ENCODE measurements at regions not wholly inside any gene's neighbourhood (a gene's known extent, or its start where the extent isn't known, plus 50 kb on each side); places are given as distances from the start of the nearest gene placed in this dataset.

DNA sequence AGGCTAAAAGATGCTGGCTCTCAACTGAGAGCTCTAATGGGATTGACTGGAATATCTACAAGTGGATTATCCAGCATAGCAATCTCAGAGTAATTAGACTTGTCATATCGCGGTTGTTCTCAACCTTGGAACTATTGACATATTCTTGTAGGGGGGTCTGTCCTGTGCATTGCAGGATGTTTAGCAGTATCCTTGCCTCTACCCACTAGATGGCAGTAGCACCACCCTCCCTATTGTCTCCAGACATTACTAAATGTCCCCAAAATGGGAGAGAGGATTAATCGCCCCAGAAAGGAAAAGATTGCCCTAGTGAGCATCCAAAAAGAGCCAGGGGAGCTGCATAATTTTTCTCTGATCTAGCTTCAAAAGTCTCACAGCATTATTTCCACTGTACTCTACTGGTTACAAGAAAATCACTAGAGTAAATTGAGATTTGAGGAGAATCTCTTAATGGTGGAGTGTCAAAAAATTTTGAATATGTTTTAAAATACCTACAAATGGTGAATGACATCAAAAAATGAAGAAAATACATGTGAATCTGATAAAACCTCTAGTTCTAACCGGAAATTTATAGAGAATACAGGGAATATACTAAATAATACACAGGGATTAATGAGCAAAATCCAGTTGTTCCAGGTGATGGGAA, 388.2 kb upstream of the AGTR1 start:
- no peak for DNase-seq (ENCODE audit: low spot score)

DNA sequence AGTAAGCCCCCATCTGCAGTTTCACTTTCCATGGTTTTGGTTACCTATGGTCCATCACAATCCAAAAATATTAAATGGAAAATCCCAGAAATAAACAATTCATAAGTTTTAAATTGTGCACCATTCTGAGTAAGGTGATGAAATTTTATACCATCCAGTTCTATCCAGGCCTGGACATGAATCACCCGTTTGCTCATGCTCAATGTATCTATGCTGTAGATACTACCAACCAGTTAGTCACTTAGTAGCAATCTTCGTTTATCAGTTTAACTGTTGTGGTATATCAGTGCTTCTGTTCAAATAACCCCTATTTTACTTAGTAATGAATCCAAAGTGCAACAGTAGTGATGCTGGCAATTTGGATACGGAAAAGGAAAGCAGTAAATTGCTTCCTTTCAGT, 381.9 kb upstream of the AGTR1 start:
- no peak for DNase-seq (ENCODE audit: low spot score)

DNA sequence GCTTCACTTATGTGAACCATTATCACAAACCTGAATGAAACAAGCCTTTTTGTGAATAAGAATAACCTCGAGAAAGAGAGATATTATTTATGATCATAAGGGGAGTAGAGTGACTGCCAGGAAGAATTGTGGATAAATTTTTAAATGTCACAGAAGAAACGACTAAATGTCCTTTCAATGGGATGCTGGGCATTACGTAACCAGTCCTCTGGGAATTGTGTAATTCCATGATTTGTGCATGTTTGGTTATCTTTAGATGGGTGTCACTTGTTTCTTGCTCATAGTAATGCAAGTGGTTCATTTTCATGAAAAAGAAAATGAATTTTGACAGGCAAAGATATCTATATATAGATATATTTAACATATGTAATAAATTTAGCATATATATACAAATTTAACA, 379.5 kb upstream of the AGTR1 start:
- DNase-seq (ENCODE audit: low spot score), result no peak

DNA sequence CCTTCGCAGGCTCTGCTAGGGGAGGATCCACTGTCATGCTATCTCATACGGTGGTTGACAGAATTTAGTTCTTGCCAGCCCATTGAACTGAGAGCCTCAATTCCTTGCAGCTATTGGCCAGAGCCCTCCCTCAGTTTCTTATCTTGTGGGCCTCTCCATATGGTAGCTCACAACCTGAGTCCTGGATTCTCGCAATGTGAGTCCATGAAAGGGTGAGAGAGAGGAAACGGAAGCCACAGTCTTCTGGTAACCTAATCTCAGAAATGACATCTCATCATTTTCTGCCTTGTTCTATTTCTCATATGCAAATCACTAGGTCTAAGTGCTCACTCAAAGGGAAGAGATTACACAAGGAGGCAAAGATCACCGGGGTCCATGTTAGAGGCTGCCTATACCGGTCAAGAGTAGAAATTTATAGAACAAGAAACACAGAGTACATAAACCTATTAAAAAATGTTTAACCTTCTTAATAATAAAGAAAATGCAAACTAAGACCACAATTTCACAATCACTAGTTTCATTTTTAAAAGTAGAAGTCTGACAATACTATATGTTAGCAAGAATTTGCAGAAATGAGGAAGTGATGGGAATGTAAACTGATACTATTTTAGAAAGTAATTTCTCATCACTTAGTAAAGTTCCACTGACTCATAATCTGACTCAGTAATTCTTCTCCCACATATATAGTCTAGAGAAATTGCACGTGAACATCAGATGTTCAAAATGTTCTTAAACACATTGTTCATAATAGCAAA, 378.4 kb upstream of the AGTR1 start:
- DNase-seq (ENCODE audit: low spot score), result no peak

DNA sequence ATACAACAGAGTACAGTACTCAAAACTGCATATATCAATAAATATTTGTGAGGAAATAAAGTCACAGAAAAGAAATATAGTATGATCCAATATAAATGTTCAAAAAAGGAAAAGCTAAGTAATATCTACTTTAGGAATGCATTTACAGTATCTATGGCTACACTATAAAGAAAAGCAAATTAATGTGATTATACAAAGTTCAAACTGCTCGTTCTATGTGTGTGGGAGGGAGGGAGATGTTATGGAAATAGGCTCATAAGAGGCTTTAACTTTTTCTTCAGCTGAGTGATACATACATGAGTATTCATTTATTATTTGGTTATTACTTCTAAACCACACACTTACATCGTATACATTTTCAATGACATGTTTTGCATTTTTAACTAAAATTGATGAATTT, 377.7 kb upstream of the AGTR1 start:
- DNase-seq (ENCODE audit: low spot score), result no peak

DNA sequence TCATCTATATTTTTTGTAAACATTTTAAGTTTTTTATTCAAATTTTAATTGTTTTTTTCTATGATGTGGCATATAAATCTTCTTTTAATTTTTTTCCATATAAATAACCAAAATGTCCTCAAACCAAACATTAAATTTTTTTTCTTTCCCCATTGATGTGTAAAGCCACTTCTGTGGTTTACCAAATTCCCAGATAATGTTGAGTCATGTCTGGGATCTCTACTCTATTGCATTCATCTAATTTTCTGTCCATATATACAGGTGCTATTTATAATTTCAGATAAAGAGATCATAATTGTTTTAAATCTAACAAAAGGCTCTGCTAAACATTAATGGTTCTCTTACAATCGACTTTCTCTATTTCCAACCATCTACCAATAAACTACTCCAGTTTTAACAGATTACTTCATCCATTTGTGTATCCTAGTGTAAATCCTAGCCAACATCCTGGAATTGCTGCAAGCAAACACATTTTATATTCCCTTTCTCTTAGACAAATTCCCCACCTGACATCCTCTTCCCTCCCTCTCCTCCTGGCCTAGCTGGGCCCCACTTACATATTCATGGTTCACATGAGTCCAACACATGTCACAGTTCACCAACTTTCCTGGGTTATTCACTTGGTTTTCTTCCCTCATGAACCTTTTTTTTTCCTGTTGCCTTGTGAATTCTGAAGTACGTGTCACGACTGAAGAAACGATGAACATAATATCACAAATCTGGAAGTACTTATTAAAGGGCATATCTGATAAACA, 368.0 kb upstream of the AGTR1 start:
- DNase-seq (ENCODE audit: low spot score), result no peak

DNA sequence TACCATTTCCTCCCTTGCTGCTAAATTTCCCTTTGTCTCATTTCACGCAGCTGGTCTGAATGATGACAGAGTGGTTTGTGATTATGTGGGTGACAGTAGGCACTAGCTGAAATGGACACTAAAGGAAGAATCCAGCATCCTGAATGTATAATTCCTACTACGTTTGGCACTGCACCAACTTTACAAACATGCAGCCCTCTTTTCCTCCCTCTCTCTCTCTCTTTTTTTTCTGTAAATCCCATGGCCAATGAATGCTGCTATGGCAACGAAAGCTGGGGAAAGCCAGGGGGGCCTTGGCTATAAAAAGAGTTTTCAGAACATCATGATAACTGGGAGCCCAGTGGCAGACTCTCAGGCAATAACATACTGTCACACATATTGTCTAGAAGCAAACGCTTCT, 367.2 kb upstream of the AGTR1 start:
- no peak for DNase-seq (ENCODE audit: low spot score)

GRCh38 chr3:148331081-148331846, 366.4 kb upstream of the AGTR1 start:
- DNase-seq (ENCODE audit: low spot score), result no peak

- no peak for DNase-seq (ENCODE audit: low spot score)
Observed at GRCh38 chr3:148332509-148332908, 365.2 kb upstream of the AGTR1 start.

GRCh38 chr3:148333091-148333490, 364.6 kb upstream of the AGTR1 start:
- DNase-seq (ENCODE audit: low spot score), result no peak

DNA sequence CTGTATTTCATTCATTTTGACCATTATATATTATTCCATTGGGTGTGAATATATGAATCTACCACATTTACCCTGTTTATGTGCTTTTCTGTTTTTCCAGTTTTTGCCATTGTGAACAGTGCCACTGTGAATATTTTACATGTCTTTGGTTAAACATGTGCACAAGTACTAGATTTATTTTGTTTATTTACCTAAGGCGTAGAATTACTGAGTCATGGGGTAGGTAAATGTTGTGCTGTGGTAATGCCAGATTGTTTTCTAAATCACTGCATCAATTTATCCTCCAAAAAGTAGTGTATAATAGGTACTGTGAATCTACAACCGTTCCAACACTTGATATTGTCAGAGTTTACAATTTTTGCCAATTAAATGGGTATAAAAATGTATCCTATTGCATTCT, 362.1 kb upstream of the AGTR1 start:
- no peak for DNase-seq (ENCODE audit: low spot score)

- no peak for DNase-seq (ENCODE audit: low spot score)
Observed at GRCh38 chr3:148343416-148343815, 354.3 kb upstream of the AGTR1 start.

GRCh38 chr3:148344521-148344920, 353.2 kb upstream of the AGTR1 start:
- DNase-seq (ENCODE audit: low spot score), result no peak

DNA sequence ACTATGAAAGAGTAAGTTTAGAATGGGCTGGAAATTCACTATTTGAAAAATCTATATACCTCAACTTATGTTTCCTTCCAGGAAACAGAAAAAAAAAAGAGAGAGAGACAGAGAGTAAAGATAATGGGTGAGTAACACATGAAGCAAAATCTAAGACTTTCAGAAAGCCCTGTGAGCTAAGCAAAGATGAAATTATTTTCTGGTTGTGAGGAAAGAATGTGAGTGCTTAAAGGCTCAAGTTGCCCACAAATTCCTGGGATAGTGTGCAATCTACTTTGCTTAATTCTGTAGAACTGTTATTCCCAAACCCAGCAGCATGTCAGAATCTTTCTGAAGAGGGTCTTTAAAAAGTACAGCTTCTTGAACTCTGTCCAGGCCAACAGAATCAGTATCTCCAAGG, 337.7 kb upstream of the AGTR1 start:
- DNase-seq (ENCODE audit: low spot score), result no peak

GRCh38 chr3:148366743-148367410, 330.8 kb upstream of the AGTR1 start:
- no peak for DNase-seq (ENCODE audit: low spot score)

DNA sequence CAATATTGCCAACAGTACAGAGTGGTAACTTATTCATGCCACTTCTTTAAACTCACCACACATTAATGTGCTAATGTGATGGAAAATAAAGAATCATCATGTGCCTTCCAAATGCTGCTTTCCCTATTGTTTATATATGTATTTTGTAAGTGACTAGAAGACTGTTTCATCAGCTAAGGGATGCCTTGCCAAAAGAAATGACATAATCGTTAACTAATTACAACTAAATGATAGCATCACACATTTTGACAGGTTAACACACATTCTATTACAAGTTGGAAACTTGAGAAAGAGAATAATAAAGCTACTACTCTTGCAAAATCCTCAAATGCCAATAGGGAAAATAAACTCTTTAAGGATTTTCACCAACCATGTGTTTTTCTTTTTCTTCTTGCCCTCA, 329.9 kb upstream of the AGTR1 start:
- no peak for DNase-seq (ENCODE audit: low spot score)

- no peak for DNase-seq (ENCODE audit: low spot score)
Observed at GRCh38 chr3:148369381-148369780, 328.3 kb upstream of the AGTR1 start.

DNA sequence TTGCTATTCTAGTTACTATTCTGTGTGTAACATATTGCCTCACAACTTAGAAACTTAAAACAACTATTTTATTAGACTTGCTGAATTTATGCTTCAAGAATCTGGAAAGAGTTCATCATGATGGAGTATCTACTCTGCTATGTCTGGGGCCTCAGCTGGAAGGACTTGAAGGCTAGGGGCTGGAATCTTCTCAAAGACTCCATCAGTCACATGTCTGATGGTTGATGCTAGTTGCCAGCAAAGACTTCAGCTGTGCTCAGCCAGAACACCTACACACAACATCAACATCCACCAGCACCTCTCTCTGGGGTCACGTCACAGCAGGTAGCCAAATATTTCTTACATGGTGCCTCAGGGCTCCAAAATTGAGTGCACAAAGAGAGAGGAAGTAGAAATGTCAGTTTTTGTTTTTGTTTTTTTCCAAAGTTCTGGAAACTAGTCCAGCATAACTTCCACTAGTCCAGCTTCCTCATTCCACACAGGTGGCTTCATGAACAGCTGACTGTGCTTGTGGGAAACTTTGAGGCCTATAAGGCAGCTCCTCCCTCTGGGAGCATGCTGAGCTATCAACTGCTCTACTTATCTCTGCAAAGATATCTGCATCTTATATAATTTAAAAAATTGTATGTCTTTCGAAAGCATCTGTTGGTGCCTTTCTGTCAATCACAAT, 325.4 kb upstream of the AGTR1 start:
- no peak for DNase-seq (ENCODE audit: low spot score)

DNA sequence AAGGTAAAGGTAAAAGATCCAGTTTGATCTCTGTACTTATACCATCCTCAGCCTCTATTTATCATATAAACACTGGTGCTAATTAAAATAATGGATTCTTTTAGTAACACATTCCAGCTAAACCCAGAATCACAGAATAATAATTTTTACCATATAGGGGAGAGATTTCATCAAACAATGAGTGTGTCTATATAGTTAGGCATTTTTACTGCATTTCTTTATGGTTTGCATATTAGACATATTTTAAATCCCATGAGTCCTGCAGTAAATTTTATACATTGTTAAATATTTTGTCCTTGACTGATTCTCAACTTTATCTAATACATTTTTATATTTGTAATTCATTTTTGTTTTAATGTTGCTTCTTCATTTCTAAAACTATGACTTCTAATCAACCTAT, 323.7 kb upstream of the AGTR1 start:
- no peak for DNase-seq (ENCODE audit: low spot score)

GRCh38 chr3:148379763-148380382, 317.8 kb upstream of the AGTR1 start:
- no peak for DNase-seq (ENCODE audit: low spot score)

DNA sequence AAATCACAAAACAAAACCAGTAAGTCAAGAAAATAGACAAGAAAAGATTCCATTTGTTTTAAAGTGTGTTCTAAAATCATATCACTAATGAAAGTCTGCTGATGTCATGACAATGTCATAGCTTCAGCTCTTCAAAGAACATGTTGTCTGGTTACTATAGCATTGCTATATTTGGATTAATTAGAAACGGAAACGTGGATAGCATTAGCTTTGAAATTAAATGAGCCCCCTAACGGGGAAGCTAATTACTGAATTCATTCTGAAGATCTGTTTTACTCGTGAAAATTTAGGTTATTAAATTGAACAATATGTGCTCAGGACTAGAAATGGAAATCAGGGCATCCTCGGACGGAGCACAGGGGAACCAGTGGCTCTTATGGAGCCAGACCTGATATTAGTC, 316.7 kb upstream of the AGTR1 start:
- no peak for DNase-seq (ENCODE audit: low spot score)

Data from left forelimb (tissue), 1 donor.